ENCODE measurements at regions not wholly inside any gene's neighbourhood (a gene's known extent, or its start where the extent isn't known, plus 50 kb on each side); places are given as distances from the start of the nearest gene placed in this dataset.

- no peaks in the 10 kb centered on the region for H3K36me3 ChIP-seq (ENCODE audit: control insufficient read depth, insufficient read depth, low read length)
- no peaks in the 10 kb centered on the region for H3K27me3 ChIP-seq (ENCODE audit: control insufficient read depth, insufficient read depth, low read length)
- no peak for TF ChIP-seq CTCF (IDR thresholded peaks at IDR 0.05; ENCODE audit: insufficient read depth, low read depth, low read length)
- DNase-seq (ENCODE audit: low read depth) = no peak
- no peak overlapping the region for H3K4me3 ChIP-seq (ENCODE audit: low read depth, low read length)
- POLR2A ChIA-PET = no interaction called here
- CTCF ChIA-PET = no interaction called here
Observed at GRCh38 chr15:92773340-92773739, 117.8 kb upstream of the FAM174B start.

GRCh38 chr15:92779874-92780273 is 120.2 kb upstream of the CHD2 start:
- H3K4me3 ChIP-seq (ENCODE audit: low read depth, low read length) = no peak overlapping the region
- no peak for DNase-seq (ENCODE audit: low read depth)
- H3K27me3 ChIP-seq (ENCODE audit: control insufficient read depth, insufficient read depth, low read length) = no peaks in the 10 kb centered on the region
- no peak for TF ChIP-seq CTCF (IDR thresholded peaks at IDR 0.05; ENCODE audit: insufficient read depth, low read depth, low read length)
- H3K36me3 ChIP-seq (ENCODE audit: control insufficient read depth, insufficient read depth, low read length) = no peaks in the 10 kb centered on the region
- POLR2A ChIA-PET = no interaction called here
- CTCF ChIA-PET = no interaction called here

GRCh38 chr15:92780843-92781242 is 119.3 kb upstream of the CHD2 start:
- Histone ChIP-seq H3K36me3 (ENCODE audit: control insufficient read depth, insufficient read depth, low read length) (no peaks in the 10 kb centered on the region), H3K4me3 (ENCODE audit: low read depth, low read length) (no peak overlapping the region), H3K27me3 (ENCODE audit: control insufficient read depth, insufficient read depth, low read length) (no peaks in the 10 kb centered on the region)
- CTCF ChIA-PET = interaction anchor here (1.2 kb wide), 1 partner anchor 15 kb away, joined by 3 read pairs; no protein-coding TSS in a partner anchor
- TF ChIP-seq CTCF (IDR thresholded peaks at IDR 0.05; ENCODE audit: insufficient read depth, low read depth, low read length) = no peak
- no peak for DNase-seq (ENCODE audit: low read depth)
- POLR2A ChIA-PET = no interaction called here

GRCh38 chr15:92781925-92782453 is 118.1 kb upstream of the CHD2 start:
- CTCF ChIA-PET = no interaction called here
- Histone ChIP-seq H3K36me3 (ENCODE audit: control insufficient read depth, insufficient read depth, low read length) (no peaks in the 10 kb centered on the region), H3K4me3 (ENCODE audit: low read depth, low read length) (no peak overlapping the region), H3K27me3 (ENCODE audit: control insufficient read depth, insufficient read depth, low read length) (no peaks in the 10 kb centered on the region)
- no peak for TF ChIP-seq CTCF (IDR thresholded peaks at IDR 0.05; ENCODE audit: insufficient read depth, low read depth, low read length)
- DNase-seq (ENCODE audit: low read depth) = no peak
- POLR2A ChIA-PET = no interaction called here

- Histone ChIP-seq H3K36me3 (ENCODE audit: control insufficient read depth, insufficient read depth, low read length) (no peaks in the 10 kb centered on the region), H3K27me3 (ENCODE audit: control insufficient read depth, insufficient read depth, low read length) (no peaks in the 10 kb centered on the region), H3K4me3 (ENCODE audit: low read depth, low read length) (no peak overlapping the region)
- TF ChIP-seq CTCF (IDR thresholded peaks at IDR 0.05; ENCODE audit: insufficient read depth, low read depth, low read length) = no peak
- ChIA-PET CTCF (interaction anchor here (0.8 to 1.1 kb wide), 2 partner anchors 146 to 1528 kb away, joined by 3 read pairs; no protein-coding TSS in a partner anchor), POLR2A (no interaction called here)
- no peak for DNase-seq (ENCODE audit: low read depth)
Observed at GRCh38 chr15:92787116-92787515, 113.0 kb upstream of the CHD2 start.
